Gastrocnemius medialis (tissue), 4 donors: ENCODE measurements at regions not wholly inside any gene's neighbourhood (a gene's known extent, or its start where the extent isn't known, plus 50 kb on each side); places are given as distances from the start of the nearest gene placed in this dataset.

Experiments
- ATAC-seq, 2 donors: fragments of 150-250 bp; one replicate each; pipeline ENCODE4 v1.9.1; 2016
- DNase-seq, 2 donors: peaks; one replicate each; pipeline ENCODE4 v3.0.0-alpha.2; 2019
- H3K27ac ChIP-seq, 4 donors: fragments of 200-600 bp; sonication (generic); 1 replicate in 1 of 4; 2 replicates in 3 of 4; pipeline ENCODE4 v1.5.1; 2016 to 2018; ENCODE audit warnings: mild to moderate bottlenecking in 2 of 4, moderate library complexity in 1 of 4
- H3K27me3 ChIP-seq, 3 donors: fragments of 200-600 bp; sonication (generic) in 2 of 3; 1 replicate in 1 of 3; 2 replicates in 2 of 3; pipeline versions ENCODE4 v1.5.1 to v1.6.0; 2016 to 2019; ENCODE audit warnings: mild to moderate bottlenecking in 1 of 3, moderate library complexity in 1 of 3
- H3K36me3 ChIP-seq, 2 donors: fragments of 200-600 bp; sonication (generic) in 1 of 2; one replicate each; pipeline ENCODE4 v1.5.1; 2017 to 2018
- H3K4me1 ChIP-seq, 2 donors: fragments of 200-600 bp; sonication (generic) in 1 of 2; one replicate each; pipeline ENCODE4 v1.5.1; 2016 to 2017; ENCODE audit warnings: mild to moderate bottlenecking in 2 of 2
- H3K4me3 ChIP-seq, 4 donors: fragments of 200-600 bp; sonication (generic) in 3 of 4; 1 replicate in 1 of 4; 2 replicates in 3 of 4; pipeline ENCODE4 v1.5.1; 2016 to 2019; ENCODE audit warnings: mild to moderate bottlenecking in 2 of 4
- H3K9me3 ChIP-seq, 3 donors: fragments of 200-600 bp; sonication (generic) in 2 of 3; 1 replicate in 1 of 3; 2 replicates in 2 of 3; pipeline ENCODE4 v1.5.1; 2016 to 2019
- POLR2A ChIP-seq, 2 donors: fragments of 450-650 bp; IDR thresholded peaks; one replicate each; pipeline ENCODE4 v1.6.1; 2017; ENCODE audit warnings: antibody characterized with exemption in 2 of 2, mild to moderate bottlenecking in 2 of 2, moderate library complexity in 2 of 2
- in situ Hi-C, 4 donors: fragments of 200-750 bp; cut with MboI; loops; one replicate each; pipeline versions ENCODE4 v1.15.0 to v1.8.0; 2017; ENCODE audit warnings: low sequenced_read_pairs in 4 of 4
- intact Hi-C: fragments of 100-400 bp; cut with DNase I; formaldehyde crosslinking; loops from one replicate; pipeline ENCODE4 v1.15.1; 2023; ENCODE audit warnings: low total_unique reads
- TF ChIP-seq, protein P1 (sequence below), 5 experiments: fragments of 450-650 bp in 3 of 5; fragments of 200-600 bp in 2 of 5; sonication (generic) in 2 of 5; IDR thresholded peaks in 4 of 5; conservative IDR thresholded peaks in 1 of 5; 1 replicate in 4 of 5; 2 replicates in 1 of 5; pipeline ENCODE4 v1.5.1; 2016 to 2019; ENCODE audit warnings: antibody characterized with exemption in 5 of 5, mild to moderate bottlenecking in 3 of 5, moderate library complexity in 3 of 5

DNA sequence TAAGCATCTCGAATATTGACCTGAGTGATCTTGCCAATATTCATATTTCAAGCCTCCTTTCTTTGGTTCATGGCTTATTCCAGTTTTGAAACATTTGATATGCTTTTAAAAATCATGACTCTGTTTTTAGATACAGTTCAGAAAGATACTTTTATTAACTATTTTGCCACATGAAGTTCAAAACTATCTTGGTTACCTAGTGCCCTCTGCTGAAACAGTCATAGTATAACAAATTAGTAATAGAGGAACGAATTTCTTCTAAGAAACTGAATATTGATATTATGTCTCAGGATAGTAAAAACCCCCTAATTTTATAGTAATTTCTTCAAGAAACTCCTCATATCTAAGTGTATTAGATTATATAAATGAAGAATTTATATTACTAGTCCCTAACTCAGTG lies 52.6 kb upstream of the RC3H1 start:
- in situ Hi-C loops (no loop called here), intact Hi-C loops (no loop called here)
- Histone ChIP-seq H3K27me3 (no peaks in the 10 kb centered on the region), H3K9me3 (no peaks in the 10 kb centered on the region), H3K27ac (no peak overlapping the region), H3K4me3 (no peak overlapping the region), H3K4me1 (no peaks in the 10 kb centered on the region), H3K36me3 (no peaks in the 10 kb centered on the region)
- DNase-seq (no peak), ATAC-seq (no peak)
- TF ChIP-seq, protein P1, sequence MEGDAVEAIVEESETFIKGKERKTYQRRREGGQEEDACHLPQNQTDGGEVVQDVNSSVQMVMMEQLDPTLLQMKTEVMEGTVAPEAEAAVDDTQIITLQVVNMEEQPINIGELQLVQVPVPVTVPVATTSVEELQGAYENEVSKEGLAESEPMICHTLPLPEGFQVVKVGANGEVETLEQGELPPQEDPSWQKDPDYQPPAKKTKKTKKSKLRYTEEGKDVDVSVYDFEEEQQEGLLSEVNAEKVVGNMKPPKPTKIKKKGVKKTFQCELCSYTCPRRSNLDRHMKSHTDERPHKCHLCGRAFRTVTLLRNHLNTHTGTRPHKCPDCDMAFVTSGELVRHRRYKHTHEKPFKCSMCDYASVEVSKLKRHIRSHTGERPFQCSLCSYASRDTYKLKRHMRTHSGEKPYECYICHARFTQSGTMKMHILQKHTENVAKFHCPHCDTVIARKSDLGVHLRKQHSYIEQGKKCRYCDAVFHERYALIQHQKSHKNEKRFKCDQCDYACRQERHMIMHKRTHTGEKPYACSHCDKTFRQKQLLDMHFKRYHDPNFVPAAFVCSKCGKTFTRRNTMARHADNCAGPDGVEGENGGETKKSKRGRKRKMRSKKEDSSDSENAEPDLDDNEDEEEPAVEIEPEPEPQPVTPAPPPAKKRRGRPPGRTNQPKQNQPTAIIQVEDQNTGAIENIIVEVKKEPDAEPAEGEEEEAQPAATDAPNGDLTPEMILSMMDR (IDR thresholded peaks at IDR 0.05 in 4 of 5, conservative IDR thresholded peaks at IDR 0.05 in 1 of 5): peak in 2 of 5 experiments; percentile 34 to 47
- no peak for TF ChIP-seq POLR2A (IDR thresholded peaks at IDR 0.05)

DNA sequence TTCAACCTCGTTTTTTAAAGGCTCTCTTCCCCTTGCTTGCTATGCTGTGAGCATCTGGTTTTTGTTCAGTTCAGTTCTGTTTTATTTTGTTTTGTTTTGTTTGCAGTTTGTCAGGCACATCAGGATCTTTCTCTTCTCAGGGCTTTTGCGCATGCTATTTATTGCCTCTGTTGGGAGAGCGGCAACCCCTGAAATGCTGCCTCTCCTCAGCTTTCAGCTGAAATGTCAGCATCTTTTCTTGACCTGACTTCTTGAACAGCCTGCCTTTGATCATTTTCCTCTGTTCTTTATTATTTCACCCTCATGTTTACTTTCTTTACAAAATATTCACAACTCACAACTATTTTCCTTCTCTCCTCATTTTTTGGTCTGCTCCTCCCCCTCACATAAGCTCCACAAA lies 50.4 kb upstream of the RC3H1 start:
- Histone ChIP-seq H3K4me1 (no peaks in the 10 kb centered on the region), H3K27me3 (no peaks in the 10 kb centered on the region), H3K4me3 (no peak overlapping the region), H3K9me3 (no peaks in the 10 kb centered on the region), H3K36me3 (no peaks in the 10 kb centered on the region), H3K27ac (no peak overlapping the region)
- TF ChIP-seq POLR2A (IDR thresholded peaks at IDR 0.05): no peak
- TF ChIP-seq, protein P1 (IDR thresholded peaks at IDR 0.05 in 4 of 5, conservative IDR thresholded peaks at IDR 0.05 in 1 of 5): no peak
- no peak for ATAC-seq
- in situ Hi-C loops (no loop called here), intact Hi-C loops (no loop called here)
- no peak for DNase-seq
